NCI-H748 treated with DMSO at 0.1 percent for 48 hours (cell line): ENCODE measurements at regions not wholly inside any gene's neighbourhood (a gene's known extent, or its start where the extent isn't known, plus 50 kb on each side); places are given as distances from the start of the nearest gene placed in this dataset.

Experiments
- DNase-seq: peaks from one replicate; lab custom pipeline; 2025; lab: John Stamatoyannopoulos, UW

- no peak for DNase-seq
These were observed 130.3 kb upstream of the FUT8 start for GRCh38 chr14:65281991-65282895.

GRCh38 chr14:65282896-65283253 lies 129.7 kb upstream of the FUT8 start:
- DNase-seq, result no peak

- DNase-seq, result no peak
These were observed 126.1 kb upstream of the FUT8 start for GRCh38 chr14:65286443-65286842.

- no peak for DNase-seq
These were observed 125.0 kb upstream of the FUT8 start for GRCh38 chr14:65287264-65288131.

- DNase-seq, result no peak
These were observed 121.7 kb upstream of the FUT8 start for GRCh38 chr14:65290830-65291229.

- no peak for DNase-seq
These were observed 121.0 kb upstream of the FUT8 start for GRCh38 chr14:65291531-65291930.

- DNase-seq, result no peak
These were observed 117.7 kb upstream of the FUT8 start for GRCh38 chr14:65294816-65295215.

- DNase-seq, result no peak
These were observed 116.1 kb upstream of the FUT8 start for GRCh38 chr14:65296402-65296801.

GRCh38 chr14:65296876-65297275 lies 115.7 kb upstream of the FUT8 start:
- no peak for DNase-seq

- peak; percentile 11 for DNase-seq
These were observed 114.8 kb upstream of the FUT8 start for GRCh38 chr14:65297744-65298143.

- DNase-seq, result no peak
These were observed 112.7 kb upstream of the FUT8 start for GRCh38 chr14:65299826-65300225.

- no peak for DNase-seq
These were observed 110.5 kb upstream of the FUT8 start for GRCh38 chr14:65301862-65302539.

GRCh38 chr14:65302571-65303189 lies 109.8 kb upstream of the FUT8 start:
- DNase-seq, result peak; percentile 64

- DNase-seq, result no peak
These were observed 109.2 kb upstream of the FUT8 start for GRCh38 chr14:65303190-65303898.

- DNase-seq, result no peak
These were observed 108.7 kb upstream of the FUT8 start for GRCh38 chr14:65303899-65304222.

GRCh38 chr14:65304239-65304638 lies 108.3 kb upstream of the FUT8 start:
- DNase-seq, result no peak

GRCh38 chr14:65304963-65305362 lies 107.6 kb upstream of the FUT8 start:
- no peak for DNase-seq

GRCh38 chr14:65308536-65308935 lies 104.0 kb upstream of the FUT8 start:
- no peak for DNase-seq

- DNase-seq, result no peak
These were observed 102.0 kb upstream of the FUT8 start for GRCh38 chr14:65310568-65310967.

- DNase-seq, result no peak
These were observed 99.7 kb upstream of the FUT8 start for GRCh38 chr14:65312859-65313258.
